HUES48 (cell line): ENCODE measurements at regions not wholly inside any gene's neighbourhood (a gene's known extent, or its start where the extent isn't known, plus 50 kb on each side); places are given as distances from the start of the nearest gene placed in this dataset.

Source experiments
- H3K27ac ChIP-seq: one replicate; pipeline ENCODE4 v1.7.0; 2013; ENCODE audit warnings: low read depth, low read length, inconsistent platforms
- H3K27me3 ChIP-seq: 2 replicates; pipeline ENCODE4 v1.6.1; 2013; ENCODE audit warnings: mild to moderate bottlenecking, low read length; ENCODE audit not compliant: control insufficient read depth, insufficient read depth
- H3K36me3 ChIP-seq: 2 replicates; pipeline ENCODE4 v1.6.1; 2013; ENCODE audit warnings: low read length; ENCODE audit not compliant: control insufficient read depth, insufficient read depth
- H3K4me1 ChIP-seq: 2 replicates; pipeline ENCODE4 v1.6.1; 2013; ENCODE audit warnings: mild to moderate bottlenecking, low read length; ENCODE audit not compliant: control insufficient read depth, insufficient read depth
- H3K4me3 ChIP-seq: 2 replicates; pipeline ENCODE4 v1.5.1; 2013; ENCODE audit warnings: mild to moderate bottlenecking, low read depth, low read length
- H3K9ac ChIP-seq: 2 replicates; pipeline ENCODE4 v1.6.1; 2013; ENCODE audit warnings: mild to moderate bottlenecking, low read depth, low read length, moderate library complexity
- H3K9me3 ChIP-seq: 2 replicates; pipeline ENCODE4 v1.6.1; 2013; ENCODE audit warnings: low read length; ENCODE audit not compliant: control insufficient read depth, insufficient read depth

DNA sequence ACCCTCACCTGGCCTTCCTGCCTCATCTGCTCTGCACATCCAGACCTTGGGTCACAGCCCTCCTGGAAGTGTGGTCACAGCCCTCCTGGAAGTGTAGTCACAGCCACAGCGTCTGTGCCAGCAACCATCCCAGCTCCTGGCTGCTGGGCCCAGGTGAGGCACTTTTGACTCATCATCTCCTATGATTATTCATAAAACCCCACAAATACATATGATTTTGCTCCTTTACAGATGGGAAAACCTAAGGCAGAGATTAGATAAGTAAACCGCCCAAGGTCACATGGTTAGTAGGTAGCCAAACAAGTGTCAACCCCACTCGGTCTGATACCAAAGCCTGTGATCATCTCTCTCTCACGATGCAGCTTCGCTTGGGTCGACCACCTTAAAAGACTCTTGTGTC, 94.3 kb downstream of the PRLHR start:
- H3K27ac ChIP-seq = no peak overlapping the region
- H3K9me3 ChIP-seq = no peaks in the 10 kb centered on the region
- no peaks in the 10 kb centered on the region for H3K27me3 ChIP-seq
- H3K4me1 ChIP-seq = no peaks in the 10 kb centered on the region; the same call in 1 of the 2 replicates
- no peak overlapping the region for H3K9ac ChIP-seq
- no peak overlapping the region for H3K4me3 ChIP-seq
- H3K36me3 ChIP-seq = no peaks in the 10 kb centered on the region

DNA sequence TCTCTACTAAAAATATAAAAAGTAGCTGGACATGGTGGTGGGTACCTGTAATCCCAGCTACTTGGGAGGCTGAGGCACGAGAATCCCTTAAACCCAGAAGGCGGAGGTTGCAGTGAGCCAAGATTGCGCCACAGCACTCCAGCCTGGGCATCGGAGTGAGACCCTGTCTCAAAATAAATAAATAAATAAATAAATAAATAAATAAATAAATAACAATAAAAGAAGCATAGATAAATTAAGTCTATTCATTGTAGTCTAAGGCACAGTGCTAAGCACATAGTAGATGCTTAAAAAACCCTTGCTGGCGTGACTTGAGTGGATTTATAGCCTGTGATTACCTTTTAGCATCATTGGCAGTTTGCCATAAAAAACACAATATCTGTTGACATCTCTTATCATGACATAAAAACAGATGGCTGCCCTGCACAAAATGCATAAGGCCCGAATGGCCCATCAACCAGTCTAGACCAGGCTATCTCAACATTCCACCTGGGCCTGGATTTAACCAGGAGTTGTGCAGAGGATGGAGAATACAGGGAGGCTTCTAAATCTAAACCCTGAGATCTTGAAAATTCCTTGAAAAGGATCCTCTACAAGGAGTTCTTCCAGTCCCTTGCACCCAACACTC, 94.9 kb downstream of the PRLHR start:
- H3K36me3 ChIP-seq = no peaks in the 10 kb centered on the region
- no peaks in the 10 kb centered on the region; the same call in 1 of the 2 replicates for H3K4me1 ChIP-seq
- H3K9me3 ChIP-seq = no peaks in the 10 kb centered on the region
- H3K9ac ChIP-seq = no peak overlapping the region
- H3K27me3 ChIP-seq = no peaks in the 10 kb centered on the region
- H3K4me3 ChIP-seq = no peak overlapping the region
- H3K27ac ChIP-seq = no peak overlapping the region

DNA sequence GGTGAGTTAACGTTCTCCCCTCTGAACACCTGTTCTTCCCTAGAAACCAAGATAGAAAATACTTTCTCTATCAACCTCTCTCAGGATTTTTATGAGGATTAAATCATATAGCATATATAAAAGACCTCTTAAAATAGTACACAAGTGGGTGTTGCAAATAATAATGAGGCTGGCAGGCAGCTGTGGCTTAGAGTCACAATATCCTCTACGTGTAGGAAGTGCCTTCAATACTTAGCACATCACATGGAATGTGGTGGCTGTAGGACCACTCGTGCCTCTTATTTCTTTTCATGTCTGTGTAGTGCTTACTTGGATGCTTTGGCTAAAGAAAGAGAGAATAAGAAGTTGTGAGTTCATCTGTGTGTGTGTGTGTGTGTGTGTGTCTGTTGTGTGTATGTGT, 96.3 kb downstream of the PRLHR start:
- Histone ChIP-seq H3K9ac (no peak overlapping the region), H3K9me3 (no peaks in the 10 kb centered on the region), H3K27ac (no peak overlapping the region)

DNA sequence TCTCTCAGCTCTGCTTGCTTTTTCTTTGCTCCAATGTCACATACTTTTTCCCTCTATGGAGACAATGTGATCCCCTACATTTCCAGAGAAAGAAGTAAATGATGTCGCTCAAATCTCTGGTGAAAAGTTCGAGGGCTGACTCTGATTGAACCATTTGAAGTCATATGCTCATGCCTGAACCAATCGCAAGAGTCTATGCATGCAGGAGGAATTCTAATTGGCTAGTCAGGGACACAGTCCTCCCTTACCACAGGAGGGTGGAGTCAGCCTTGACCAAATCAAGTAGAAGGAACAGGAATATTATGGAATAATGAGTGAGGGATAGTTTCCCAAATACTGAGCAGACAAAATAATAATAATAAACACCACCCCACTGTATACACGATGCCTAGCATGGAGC, 96.8 kb downstream of the PRLHR start:
- Histone ChIP-seq H3K9ac (no peak overlapping the region), H3K27me3 (no peaks in the 10 kb centered on the region), H3K4me3 (no peak overlapping the region)

More for the DNA sequence above, 96.3 kb downstream of the PRLHR start:
- Histone ChIP-seq H3K36me3 (no peaks in the 10 kb centered on the region), H3K4me3 (no peak overlapping the region), H3K4me1 (no peaks in the 10 kb centered on the region), H3K27me3 (no peaks in the 10 kb centered on the region)

DNA sequence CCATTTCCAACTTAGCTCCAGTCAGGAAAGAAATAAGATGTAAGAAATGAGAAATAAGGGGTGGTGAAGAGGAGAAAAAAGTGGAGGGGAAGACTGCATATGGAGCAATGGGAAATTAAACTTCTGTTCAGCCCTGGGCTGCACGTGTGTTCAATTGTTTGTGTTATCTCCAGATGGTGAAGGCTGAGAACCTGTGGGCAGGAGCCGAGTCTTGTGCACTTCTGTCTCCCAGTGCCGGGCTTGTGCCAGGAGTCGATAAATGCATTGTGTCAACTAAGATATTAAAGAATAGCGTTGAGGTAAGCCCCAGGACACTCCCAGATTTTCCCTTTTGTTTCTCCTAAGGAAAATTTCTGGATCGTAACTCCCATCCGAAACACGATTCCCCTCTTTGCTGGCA, 98.2 kb downstream of the PRLHR start:
- Histone ChIP-seq H3K9ac (no peak overlapping the region), H3K36me3 (no peaks in the 10 kb centered on the region), H3K4me3 (no peak overlapping the region), H3K27me3 (no peaks in the 10 kb centered on the region), H3K9me3 (no peaks in the 10 kb centered on the region), H3K4me1 (no peaks in the 10 kb centered on the region), H3K27ac (no peak overlapping the region)

More for the DNA sequence above, 96.8 kb downstream of the PRLHR start:
- Histone ChIP-seq H3K9me3 (no peaks in the 10 kb centered on the region), H3K27ac (no peak overlapping the region), H3K4me1 (no peaks in the 10 kb centered on the region), H3K36me3 (no peaks in the 10 kb centered on the region)

DNA sequence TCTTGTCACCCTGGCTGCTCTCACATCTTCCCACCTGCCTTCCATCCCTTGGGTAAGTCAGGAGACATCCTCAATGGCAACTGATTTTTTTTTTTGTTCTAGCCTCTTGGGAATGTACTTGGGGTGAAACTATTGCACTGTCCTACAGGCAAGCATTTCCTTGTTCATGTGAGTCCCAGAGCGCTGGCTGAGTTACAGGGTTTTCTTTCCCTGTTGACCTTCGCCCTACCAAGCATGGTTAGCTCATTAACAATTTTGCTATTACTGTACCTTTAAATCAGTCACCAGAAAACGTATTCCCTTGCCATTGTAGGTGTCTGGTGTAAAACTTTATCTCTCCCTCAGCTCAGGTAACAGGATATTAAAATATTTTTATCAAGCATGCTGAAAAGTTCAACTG, 98.9 kb downstream of the PRLHR start:
- Histone ChIP-seq H3K4me3 (no peak overlapping the region), H3K9ac (no peak overlapping the region), H3K9me3 (no peaks in the 10 kb centered on the region), H3K27me3 (no peaks in the 10 kb centered on the region), H3K27ac (no peak overlapping the region), H3K36me3 (no peaks in the 10 kb centered on the region), H3K4me1 (no peaks in the 10 kb centered on the region)

DNA sequence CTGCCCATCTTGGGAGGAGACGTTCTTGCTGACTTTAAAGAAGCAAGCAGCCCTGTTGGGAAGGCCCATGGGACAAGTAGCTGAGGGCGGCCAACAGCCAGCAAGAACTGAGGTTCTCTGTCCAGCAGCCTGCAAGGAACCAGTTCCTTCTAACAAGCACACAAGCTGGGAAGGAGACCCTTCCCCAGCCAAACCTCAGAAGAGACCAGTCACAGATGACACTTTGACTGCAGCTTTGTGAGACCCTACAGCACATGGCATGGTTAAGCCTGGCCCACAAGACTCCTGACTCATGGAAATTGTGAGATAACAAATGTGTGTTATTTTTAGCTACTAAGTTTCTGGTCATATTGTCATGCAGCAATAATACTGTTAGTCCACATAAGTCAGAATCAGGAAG, 99.9 kb downstream of the PRLHR start:
- H3K27me3 ChIP-seq = no peaks in the 10 kb centered on the region

DNA sequence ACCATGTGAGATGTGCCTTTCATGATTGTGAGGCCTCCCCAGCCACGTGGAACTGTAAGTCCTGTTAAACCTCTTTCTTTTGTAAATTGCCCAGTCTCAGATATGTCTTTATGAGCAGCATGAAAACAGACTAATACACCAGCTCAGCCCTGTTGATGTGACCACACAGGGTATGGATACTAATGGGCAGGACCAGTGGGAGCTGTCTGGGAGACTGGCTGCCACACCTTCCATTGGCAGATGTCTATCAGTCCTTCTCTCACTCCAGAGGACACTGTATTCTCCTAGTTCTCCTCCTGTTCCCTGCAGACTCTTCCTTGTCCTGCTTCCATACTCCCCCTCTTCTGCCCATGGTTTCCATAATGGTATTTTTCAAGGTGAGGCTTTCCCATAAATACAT, 104.4 kb downstream of the PRLHR start:
- H3K27me3 ChIP-seq = no peaks in the 10 kb centered on the region
- no peak overlapping the region for H3K9ac ChIP-seq
- no peaks in the 10 kb centered on the region for H3K36me3 ChIP-seq
- peaks cover 16% of the 10 kb centered on the region; the same call in 1 of the 2 replicates for H3K9me3 ChIP-seq
- H3K4me3 ChIP-seq = no peak overlapping the region
- H3K27ac ChIP-seq = no peak overlapping the region
- H3K4me1 ChIP-seq = no peaks in the 10 kb centered on the region

More for the DNA sequence above, 99.9 kb downstream of the PRLHR start:
- Histone ChIP-seq H3K4me3 (no peak overlapping the region), H3K4me1 (no peaks in the 10 kb centered on the region), H3K9me3 (peaks cover 4% of the 10 kb centered on the region; the same call in 1 of the 2 replicates), H3K36me3 (no peaks in the 10 kb centered on the region), H3K9ac (no peak overlapping the region), H3K27ac (no peak overlapping the region)

DNA sequence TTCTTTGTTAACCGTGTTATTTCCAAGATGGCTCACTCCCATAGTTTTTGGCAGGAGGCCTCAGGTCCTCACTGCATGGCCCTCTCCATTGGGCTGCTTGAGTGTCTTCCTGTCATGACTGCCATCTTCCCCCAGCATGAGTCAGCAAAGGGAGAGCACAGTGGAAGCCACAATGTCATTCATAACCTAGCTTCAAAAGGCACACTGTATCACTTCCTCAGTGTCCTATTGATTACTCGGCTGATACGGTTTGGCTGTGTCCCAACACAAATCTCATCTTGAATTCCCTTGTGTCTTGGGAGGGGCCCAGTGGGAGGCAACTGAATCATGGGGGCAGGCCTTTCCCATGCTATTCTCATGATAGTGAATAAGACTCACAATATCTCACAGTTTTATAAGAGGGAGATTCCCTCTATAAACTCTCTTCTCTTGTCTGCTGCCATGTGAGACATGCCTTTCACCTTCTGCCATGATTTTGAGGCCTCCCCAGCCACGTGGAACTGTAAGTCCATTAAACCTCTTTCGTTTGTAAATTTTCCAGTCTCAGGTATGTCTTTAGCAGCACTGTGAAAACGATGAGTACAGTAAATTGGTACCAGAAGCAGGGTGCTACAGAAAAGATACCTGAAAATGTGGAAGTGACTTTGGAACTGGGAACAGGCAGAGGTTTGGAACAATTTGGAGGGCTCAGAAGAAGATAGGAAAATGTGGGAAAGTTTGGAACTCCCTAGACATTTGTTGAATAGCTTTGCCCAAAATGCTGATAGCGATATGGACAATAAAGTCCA, 106.5 kb downstream of the PRLHR start:
- peaks cover 16% of the 10 kb centered on the region; the same call in 1 of the 2 replicates for H3K9me3 ChIP-seq
- H3K4me3 ChIP-seq = no peak overlapping the region
- no peaks in the 10 kb centered on the region for H3K36me3 ChIP-seq
- no peak overlapping the region for H3K27ac ChIP-seq
- no peaks in the 10 kb centered on the region for H3K4me1 ChIP-seq
- H3K9ac ChIP-seq = no peak overlapping the region
- no peaks in the 10 kb centered on the region for H3K27me3 ChIP-seq

DNA sequence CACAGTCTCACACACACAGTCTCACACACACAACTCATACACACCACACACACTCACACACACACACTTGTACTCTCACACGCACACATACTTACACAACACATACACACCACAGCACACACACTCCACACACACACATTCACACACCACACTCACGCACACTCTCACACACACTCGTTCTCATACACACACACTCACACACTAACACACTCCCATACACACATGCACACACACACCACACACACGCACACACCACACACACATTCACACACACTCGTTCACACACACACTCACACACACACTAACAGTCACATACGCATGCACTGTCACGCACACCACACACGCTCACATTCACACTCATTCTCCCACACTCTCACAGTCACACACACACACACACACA, 109.8 kb downstream of the PRLHR start:
- no peaks in the 10 kb centered on the region for H3K4me1 ChIP-seq

DNA sequence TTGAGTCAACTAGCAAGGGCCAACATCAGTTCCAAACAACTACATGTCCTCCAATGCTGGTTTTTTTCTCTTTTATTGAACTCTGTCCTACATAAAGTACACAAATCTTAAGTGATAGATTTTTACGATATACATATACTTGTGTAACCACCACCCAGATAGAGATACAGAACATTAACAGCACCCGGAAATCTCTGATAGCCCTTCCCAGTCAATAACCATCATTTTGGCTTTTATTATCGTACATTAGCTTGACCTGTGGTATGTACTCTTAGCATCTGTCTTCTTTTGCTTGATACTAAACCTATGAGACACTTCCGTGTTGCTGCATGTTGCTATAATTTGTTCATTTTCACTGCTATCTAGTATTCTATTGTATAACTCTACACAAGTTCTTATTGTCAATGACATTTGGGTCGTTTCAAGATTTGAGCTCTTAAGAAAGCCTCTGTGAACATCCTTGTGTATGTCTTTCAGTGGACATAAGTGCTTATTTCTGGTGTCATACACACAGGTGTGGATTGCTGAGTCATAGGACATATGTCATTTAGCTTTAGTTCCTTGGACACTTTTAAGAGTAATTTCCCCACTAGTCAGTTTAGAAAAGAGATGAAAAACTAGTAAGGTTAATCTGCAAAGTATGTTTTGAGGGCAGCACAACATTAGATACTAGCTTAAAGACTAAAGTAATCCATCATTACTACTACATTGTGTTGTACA, 111.1 kb downstream of the PRLHR start:
- H3K4me1 ChIP-seq = no peaks in the 10 kb centered on the region
- no peak overlapping the region for H3K4me3 ChIP-seq
- no peaks in the 10 kb centered on the region for H3K27me3 ChIP-seq
- H3K27ac ChIP-seq = no peak overlapping the region
- no peak overlapping the region for H3K9ac ChIP-seq
- peaks cover 8% of the 10 kb centered on the region; the same call in 1 of the 2 replicates for H3K9me3 ChIP-seq
- H3K36me3 ChIP-seq = no peaks in the 10 kb centered on the region

More for the DNA sequence above, 109.8 kb downstream of the PRLHR start:
- Histone ChIP-seq H3K27me3 (no peaks in the 10 kb centered on the region), H3K9ac (no peak overlapping the region), H3K36me3 (no peaks in the 10 kb centered on the region), H3K27ac (no peak overlapping the region), H3K4me3 (no peak overlapping the region), H3K9me3 (peaks cover 13% of the 10 kb centered on the region; the same call in 1 of the 2 replicates)
